GM21717 (cell line): ENCODE measurements at regions not wholly inside any gene's neighbourhood (a gene's known extent, or its start where the extent isn't known, plus 50 kb on each side); places are given as distances from the start of the nearest gene placed in this dataset.

ENCODE experiments used
- ATAC-seq: cut with Tn5 transposase; IDR thresholded peaks from one replicate; pipeline ENCODE4 v1.9.1; 2021; ENCODE audit warnings: mild to moderate bottlenecking, moderate library complexity; ENCODE audit not compliant: unreplicated experiment

GRCh38 chr12:28104903-28105864, 85.1 kb upstream of the CCDC91 start:
- ATAC-seq: no peak

- no peak for ATAC-seq
Observed at GRCh38 chr12:28107679-28108078, 82.6 kb upstream of the CCDC91 start.

GRCh38 chr12:28108599-28108998, 81.7 kb upstream of the CCDC91 start:
- ATAC-seq: no peak

- no peak for ATAC-seq
Observed at GRCh38 chr12:28110329-28110728, 79.9 kb upstream of the CCDC91 start.

GRCh38 chr12:28114488-28114887, 75.8 kb upstream of the CCDC91 start:
- ATAC-seq: no peak

- no peak for ATAC-seq
Observed at GRCh38 chr12:28121433-28121832, 68.8 kb upstream of the CCDC91 start.

GRCh38 chr12:28121899-28122655, 68.2 kb upstream of the CCDC91 start:
- no peak for ATAC-seq

GRCh38 chr12:28122756-28123155, 67.5 kb upstream of the CCDC91 start:
- no peak for ATAC-seq

GRCh38 chr12:28127455-28127854, 62.8 kb upstream of the CCDC91 start:
- no peak for ATAC-seq

GRCh38 chr12:28129031-28129430, 61.2 kb upstream of the CCDC91 start:
- no peak for ATAC-seq

- no peak for ATAC-seq
Observed at GRCh38 chr12:28130234-28130624, 60.0 kb upstream of the CCDC91 start.

- no peak for ATAC-seq
Observed at GRCh38 chr12:28130625-28131598, 59.3 kb upstream of the CCDC91 start.

- no peak for ATAC-seq
Observed at GRCh38 chr12:28132398-28132797, 57.9 kb upstream of the CCDC91 start.

- no peak for ATAC-seq
Observed at GRCh38 chr12:28135801-28136439, 54.3 kb upstream of the CCDC91 start.

GRCh38 chr12:28137414-28137813, 52.8 kb upstream of the CCDC91 start:
- no peak for ATAC-seq

GRCh38 chr12:28140404-28140803, 49.9 kb upstream of the CCDC91 start:
- ATAC-seq: no peak
